ENCODE measurements at regions not wholly inside any gene's neighbourhood (a gene's known extent, or its start where the extent isn't known, plus 50 kb on each side); places are given as distances from the start of the nearest gene placed in this dataset.

GRCh38 chr1:9478021-9478420, 61.2 kb upstream of the SLC25A33 start:
- TF ChIP-seq FOXK1 (CRISPR knock-in tag; IDR thresholded peaks at IDR 0.05) (no peak), GRHL2 (CRISPR knock-in tag; IDR thresholded peaks at IDR 0.05; ENCODE audit: insufficient replicate concordance, severe bottlenecking) (no peak), CDX4 (CRISPR knock-in tag; IDR thresholded peaks at IDR 0.05; ENCODE audit: borderline replicate concordance) (no peak), ERG (CRISPR knock-in tag; IDR thresholded peaks at IDR 0.05) (no peak), HMGA2 (CRISPR knock-in tag; IDR thresholded peaks at IDR 0.05) (no peak), GABPB1 (CRISPR knock-in tag; IDR thresholded peaks at IDR 0.05) (no peak), NR3C1 (CRISPR knock-in tag; conservative IDR thresholded peaks at IDR 0.05; ENCODE audit: low read depth) (no peak), ATF6 (CRISPR knock-in tag; IDR thresholded peaks at IDR 0.05) (no peak)
- CTCF ChIA-PET: no interaction called here
- Mint-ChIP-seq H3K36me3 (no peaks in the 10 kb centered on the region), H3K4me3 (no peak overlapping the region), H3K27ac (no peak overlapping the region), H3K4me1 (no peaks in the 10 kb centered on the region), H3K9me3 (no peaks in the 10 kb centered on the region), H3K27me3 (ENCODE audit: low read depth) (no peaks in the 10 kb centered on the region)
- no peak for DNase-seq (ENCODE audit: low spot score)
- ATAC-seq: no peak
- POLR2A ChIA-PET: no interaction called here

- ChIA-PET POLR2A (no interaction called here), CTCF (interaction anchor here (1.2 to 1.4 kb wide), 2 partner anchors 191 to 214 kb away, joined by 3 to 5 read pairs; no protein-coding TSS in a partner anchor)
- Mint-ChIP-seq H3K4me1 (no peaks in the 10 kb centered on the region), H3K27ac (no peak overlapping the region), H3K36me3 (no peaks in the 10 kb centered on the region), H3K9me3 (no peaks in the 10 kb centered on the region), H3K27me3 (ENCODE audit: low read depth) (no peaks in the 10 kb centered on the region), H3K4me3 (no peak overlapping the region)
- DNase-seq (ENCODE audit: low spot score) (no peak), ATAC-seq (no peak)
- TF ChIP-seq ATF6 (CRISPR knock-in tag; IDR thresholded peaks at IDR 0.05) (no peak), CTCF (IDR thresholded peaks at IDR 0.05) (no peak)
These were observed 58.2 kb upstream of the SLC25A33 start for GRCh38 chr1:9481048-9481447.

- H3K27ac Mint-ChIP-seq: no peak overlapping the region
- POLR2A ChIA-PET: no interaction called here
- H3K27me3 Mint-ChIP-seq (ENCODE audit: low read depth): no peaks in the 10 kb centered on the region
- H3K4me3 Mint-ChIP-seq: no peak overlapping the region
- H3K4me1 Mint-ChIP-seq: no peaks in the 10 kb centered on the region
- H3K9me3 Mint-ChIP-seq: no peaks in the 10 kb centered on the region
- no peak for ATAC-seq
- TF ChIP-seq NR2C2 (CRISPR knock-in tag; IDR thresholded peaks at IDR 0.05): no peak
- no peak for TF ChIP-seq ZNF425 (CRISPR knock-in tag; conservative IDR thresholded peaks at IDR 0.05)
- no peak for TF ChIP-seq GTF2I (CRISPR knock-in tag; conservative IDR thresholded peaks at IDR 0.05)
- no peak for TF ChIP-seq E2F4 (CRISPR knock-in tag; IDR thresholded peaks at IDR 0.05; ENCODE audit: borderline replicate concordance, low read depth)
- no peak for TF ChIP-seq CTCF (IDR thresholded peaks at IDR 0.05)
- TF ChIP-seq ESRRA (CRISPR knock-in tag; IDR thresholded peaks at IDR 0.05; ENCODE audit: borderline replicate concordance): no peak
- TF ChIP-seq ATF3 (CRISPR knock-in tag; conservative IDR thresholded peaks at IDR 0.05): no peak
- no peak for TF ChIP-seq PRRX2 (CRISPR knock-in tag; IDR thresholded peaks at IDR 0.05)
- TF ChIP-seq RELA (CRISPR knock-in tag; IDR thresholded peaks at IDR 0.05; ENCODE audit: borderline replicate concordance): no peak
- TF ChIP-seq GABPB1 (CRISPR knock-in tag; IDR thresholded peaks at IDR 0.05): no peak
- CTCF ChIA-PET: interaction anchor here (1.0 to 2.0 kb wide), 3 partner anchors 9 to 215 kb away, joined by 3 to 6 read pairs (median 4); no protein-coding TSS in a partner anchor
- DNase-seq (ENCODE audit: low spot score): no peak
- H3K36me3 Mint-ChIP-seq: no peaks in the 10 kb centered on the region
These were observed 56.9 kb upstream of the SLC25A33 start for GRCh38 chr1:9482403-9482802.

Measured in WTC11 (cell line).